ENCODE measurements at regions not wholly inside any gene's neighbourhood (a gene's known extent, or its start where the extent isn't known, plus 50 kb on each side); places are given as distances from the start of the nearest gene placed in this dataset.

DNA sequence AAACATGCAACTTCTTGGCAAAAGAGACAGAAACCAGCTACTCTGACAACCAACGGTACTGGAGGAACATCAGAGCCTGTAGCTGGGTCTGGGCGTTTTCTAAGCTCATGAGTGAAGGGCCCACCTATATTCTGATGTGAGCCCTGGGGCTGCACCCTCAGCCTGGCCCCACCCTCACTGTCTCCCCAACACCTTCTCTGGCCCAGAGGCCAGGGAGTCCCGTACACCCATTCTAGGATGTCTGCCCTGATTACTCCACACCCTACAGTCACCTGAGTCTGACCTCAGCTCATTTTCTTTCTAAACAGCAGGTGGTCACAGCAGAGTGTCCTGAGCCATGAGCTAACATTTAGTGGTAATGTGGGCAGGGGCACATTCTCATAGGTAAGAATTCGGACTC, 439.2 kb downstream of the MATN1 start:
- Histone ChIP-seq H3K4me3 (ENCODE audit: low read depth, low read length) (no peak overlapping the region), H3K27me3 (ENCODE audit: control insufficient read depth, insufficient read depth, low read length) (no peaks in the 10 kb centered on the region), H3K36me3 (ENCODE audit: control insufficient read depth, insufficient read depth, low read length) (no peaks in the 10 kb centered on the region)
- TF ChIP-seq, protein P1, sequence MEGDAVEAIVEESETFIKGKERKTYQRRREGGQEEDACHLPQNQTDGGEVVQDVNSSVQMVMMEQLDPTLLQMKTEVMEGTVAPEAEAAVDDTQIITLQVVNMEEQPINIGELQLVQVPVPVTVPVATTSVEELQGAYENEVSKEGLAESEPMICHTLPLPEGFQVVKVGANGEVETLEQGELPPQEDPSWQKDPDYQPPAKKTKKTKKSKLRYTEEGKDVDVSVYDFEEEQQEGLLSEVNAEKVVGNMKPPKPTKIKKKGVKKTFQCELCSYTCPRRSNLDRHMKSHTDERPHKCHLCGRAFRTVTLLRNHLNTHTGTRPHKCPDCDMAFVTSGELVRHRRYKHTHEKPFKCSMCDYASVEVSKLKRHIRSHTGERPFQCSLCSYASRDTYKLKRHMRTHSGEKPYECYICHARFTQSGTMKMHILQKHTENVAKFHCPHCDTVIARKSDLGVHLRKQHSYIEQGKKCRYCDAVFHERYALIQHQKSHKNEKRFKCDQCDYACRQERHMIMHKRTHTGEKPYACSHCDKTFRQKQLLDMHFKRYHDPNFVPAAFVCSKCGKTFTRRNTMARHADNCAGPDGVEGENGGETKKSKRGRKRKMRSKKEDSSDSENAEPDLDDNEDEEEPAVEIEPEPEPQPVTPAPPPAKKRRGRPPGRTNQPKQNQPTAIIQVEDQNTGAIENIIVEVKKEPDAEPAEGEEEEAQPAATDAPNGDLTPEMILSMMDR (IDR thresholded peaks at IDR 0.05; ENCODE audit: insufficient read depth, low read length, poor library complexity, severe bottlenecking), result no peak
- DNase-seq (ENCODE audit: low read depth), result no peak

DNA sequence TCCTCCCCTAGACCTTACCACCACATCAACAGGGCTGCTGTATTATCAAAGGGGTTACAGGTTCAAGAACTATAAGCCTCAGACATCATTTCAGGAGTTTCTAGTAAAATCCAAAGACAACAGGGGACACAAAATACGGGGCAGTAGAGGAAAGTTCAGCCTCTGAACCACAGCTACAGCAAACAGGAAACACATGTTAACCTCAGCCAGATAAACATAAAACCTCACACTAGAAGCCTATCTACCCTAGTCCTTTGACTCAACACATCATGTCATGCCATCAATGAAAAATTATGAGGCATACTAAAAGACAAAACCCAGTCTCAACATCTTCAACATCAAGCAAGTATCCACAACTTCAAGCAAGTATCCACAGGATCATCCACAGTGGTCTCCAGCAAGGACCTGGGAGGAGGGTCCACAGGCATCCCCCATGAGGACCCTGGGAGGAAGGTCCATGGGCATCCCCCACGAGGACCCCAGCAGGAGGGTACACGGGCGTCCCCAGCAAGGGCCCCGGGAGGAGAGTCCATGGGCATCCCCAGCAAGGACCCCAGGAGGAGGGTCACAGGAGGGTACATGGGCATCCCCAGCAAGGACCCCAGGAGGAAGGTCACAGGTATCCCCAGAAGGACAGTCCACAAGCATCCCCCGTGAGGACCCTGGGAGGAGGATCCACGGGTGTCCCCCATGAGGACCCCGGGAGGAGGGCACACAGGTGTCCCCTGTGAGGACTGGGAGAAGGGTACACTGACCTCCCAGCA, 440.0 kb downstream of the MATN1 start:
- DNase-seq (ENCODE audit: low read depth), result no peak
- TF ChIP-seq, protein P1 (IDR thresholded peaks at IDR 0.05; ENCODE audit: insufficient read depth, low read length, poor library complexity, severe bottlenecking), result no peak
- Histone ChIP-seq H3K36me3 (ENCODE audit: control insufficient read depth, insufficient read depth, low read length) (no peaks in the 10 kb centered on the region), H3K27me3 (ENCODE audit: control insufficient read depth, insufficient read depth, low read length) (no peaks in the 10 kb centered on the region), H3K4me3 (ENCODE audit: low read depth, low read length) (no peak overlapping the region)

DNA sequence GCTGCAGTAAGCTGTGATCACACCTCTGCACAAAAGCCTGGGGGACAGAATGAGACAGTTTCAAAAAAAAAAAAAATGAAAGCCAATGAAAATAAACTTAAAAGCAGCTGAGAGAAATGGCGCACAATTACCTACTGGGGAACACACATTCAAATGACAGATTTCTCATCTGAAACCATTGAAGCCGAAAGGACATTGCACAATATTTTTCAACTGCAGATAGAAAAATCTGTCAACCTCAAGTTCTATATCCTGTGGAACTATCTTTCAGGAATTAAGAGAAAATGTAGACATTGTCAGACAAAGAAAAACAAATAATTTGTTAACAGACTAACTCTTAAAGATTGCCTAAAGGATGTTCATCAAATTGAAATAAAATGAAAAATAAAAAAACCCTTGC, 442.8 kb downstream of the MATN1 start:
- DNase-seq (ENCODE audit: low read depth), result no peak
- no peak overlapping the region for H3K4me3 ChIP-seq (ENCODE audit: low read depth, low read length)
- TF ChIP-seq, protein P1 (IDR thresholded peaks at IDR 0.05; ENCODE audit: insufficient read depth, low read length, poor library complexity, severe bottlenecking), result no peak
- H3K27me3 ChIP-seq (ENCODE audit: control insufficient read depth, insufficient read depth, low read length), result no peaks in the 10 kb centered on the region
- no peaks in the 10 kb centered on the region for H3K36me3 ChIP-seq (ENCODE audit: control insufficient read depth, insufficient read depth, low read length)

DNA sequence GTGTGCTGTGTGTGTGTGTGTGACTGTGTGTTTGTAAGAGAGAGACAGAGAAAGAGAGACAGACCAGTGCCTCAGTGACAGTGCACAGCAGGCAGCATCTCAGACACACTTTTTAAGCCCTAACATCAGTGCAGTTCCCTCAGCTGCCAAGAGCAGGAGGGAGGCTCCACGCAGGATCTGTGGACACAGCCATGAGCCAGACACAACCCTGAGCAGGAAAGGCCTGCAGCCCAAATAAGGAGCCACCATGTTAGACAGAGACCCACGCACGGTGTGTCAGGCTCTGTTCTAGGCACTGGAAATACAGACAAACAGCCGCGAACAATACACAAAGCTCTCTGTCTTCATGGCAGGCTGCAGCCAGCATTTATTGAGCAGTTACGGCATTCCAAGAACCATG, 445.5 kb downstream of the MATN1 start:
- Histone ChIP-seq H3K36me3 (ENCODE audit: control insufficient read depth, insufficient read depth, low read length) (no peaks in the 10 kb centered on the region), H3K4me3 (ENCODE audit: low read depth, low read length) (no peak overlapping the region), H3K27me3 (ENCODE audit: control insufficient read depth, insufficient read depth, low read length) (no peaks in the 10 kb centered on the region)
- TF ChIP-seq, protein P1 (IDR thresholded peaks at IDR 0.05; ENCODE audit: insufficient read depth, low read length, poor library complexity, severe bottlenecking), result no peak
- no peak for DNase-seq (ENCODE audit: low read depth)

DNA sequence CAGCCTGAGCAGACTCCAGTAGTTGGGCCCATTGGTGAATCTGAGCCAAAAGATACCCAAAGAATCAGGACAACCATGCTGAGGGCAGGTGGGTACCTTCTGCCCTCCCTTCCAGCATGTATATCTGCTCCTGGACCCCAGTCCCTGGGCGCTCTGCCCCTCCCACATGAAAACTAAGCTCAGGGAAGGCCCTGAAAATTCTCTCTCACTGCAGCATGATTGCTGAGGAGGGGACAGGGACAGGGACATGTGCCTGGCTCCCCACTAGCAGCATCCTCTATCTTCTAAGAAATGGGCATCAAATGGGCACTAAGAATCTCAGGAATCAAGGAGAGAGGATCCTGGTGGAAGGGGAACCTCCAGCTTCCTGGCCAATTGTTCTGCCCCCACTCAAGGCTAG, 446.0 kb downstream of the MATN1 start:
- Histone ChIP-seq H3K36me3 (ENCODE audit: control insufficient read depth, insufficient read depth, low read length) (no peaks in the 10 kb centered on the region), H3K4me3 (ENCODE audit: low read depth, low read length) (no peak overlapping the region), H3K27me3 (ENCODE audit: control insufficient read depth, insufficient read depth, low read length) (no peaks in the 10 kb centered on the region)
- DNase-seq (ENCODE audit: low read depth), result no peak
- TF ChIP-seq, protein P1 (IDR thresholded peaks at IDR 0.05; ENCODE audit: insufficient read depth, low read length, poor library complexity, severe bottlenecking), result no peak

Data from kidney epithelial cell (primary cell).